HepG2 (cell line): ENCODE measurements at regions not wholly inside any gene's neighbourhood (a gene's known extent, or its start where the extent isn't known, plus 50 kb on each side); places are given as distances from the start of the nearest gene placed in this dataset.

ENCODE experiments used
- ARNT ChIP-seq: fragments of 450-650 bp; IDR thresholded peaks from 2 replicates; pipeline ENCODE4 v1.6.1; 2017
- MTA1 ChIP-seq: sonication (generic); formaldehyde crosslinking; IDR thresholded peaks from 2 replicates; pipeline ENCODE4 v1.4.0; 2020; ENCODE audit warnings: missing genetic modification reagents, mild to moderate bottlenecking, borderline replicate concordance
- NFKB2 ChIP-seq: sonication (generic); formaldehyde crosslinking; IDR thresholded peaks from 2 replicates; pipeline ENCODE4 v1.4.0; 2020; ENCODE audit warnings: missing genetic modification reagents, borderline replicate concordance
- PLSCR1 ChIP-seq: sonication (generic); formaldehyde crosslinking; IDR thresholded peaks from 2 replicates; pipeline ENCODE4 v1.5.0; 2020; ENCODE audit warnings: missing genetic modification reagents, mild to moderate bottlenecking, borderline replicate concordance
- SALL1 ChIP-seq: sonication (generic); formaldehyde crosslinking; IDR thresholded peaks from 2 replicates; pipeline ENCODE4 v1.8.0; 2022; ENCODE audit warnings: mild to moderate bottlenecking, missing genetic modification reagents
- SMC3 ChIP-seq: IDR thresholded peaks from 2 replicates; pipeline ENCODE4 v1.6.1; 2011; ENCODE audit warnings: low read length, improper control_type of control experiment
- ZBTB49 ChIP-seq: sonication (generic); formaldehyde crosslinking; IDR thresholded peaks from 2 replicates; pipeline ENCODE4 v1.4.0; 2020; ENCODE audit warnings: missing genetic modification reagents, borderline replicate concordance
- ZMYM3 ChIP-seq: sonication (generic); formaldehyde crosslinking; IDR thresholded peaks from 2 replicates; pipeline ENCODE4 v1.5.1; 2020; ENCODE audit warnings: mild to moderate bottlenecking, missing genetic modification reagents
- ZNF567 ChIP-seq: sonication (generic); formaldehyde crosslinking; IDR thresholded peaks from 2 replicates; pipeline ENCODE4 v1.8.1; 2023; ENCODE audit warnings: mild to moderate bottlenecking, missing genetic modification reagents, borderline replicate concordance
- TF ChIP-seq, protein P1 (sequence below): sonication (generic); formaldehyde crosslinking; IDR thresholded peaks from 2 replicates; pipeline ENCODE4 v1.5.0; 2020; ENCODE audit warnings: mild to moderate bottlenecking, missing genetic modification reagents, moderate library complexity

DNA sequence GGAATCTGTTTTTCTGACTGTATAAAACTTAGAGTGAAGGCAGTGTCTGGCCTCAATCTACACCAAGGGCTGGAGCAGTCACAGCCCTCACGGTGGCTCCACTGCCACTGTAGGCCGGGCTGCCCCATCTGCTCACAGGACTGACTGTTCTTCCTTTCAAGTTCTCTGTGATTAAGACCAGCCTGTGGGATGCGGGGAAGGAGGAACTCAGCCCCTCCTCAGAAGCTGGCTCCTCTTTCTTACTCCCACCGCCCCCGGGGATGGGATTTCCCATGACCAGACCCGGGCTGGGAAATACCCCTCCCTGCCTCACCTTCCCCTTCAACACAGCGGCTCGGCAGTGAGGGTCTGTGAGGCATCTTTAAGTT lies 106.0 kb downstream of the COPS8 start:
- TF ChIP-seq ZBTB49 (CRISPR knock-in tag) (no peak), SALL1 (CRISPR knock-in tag) (no peak), ZMYM3 (CRISPR knock-in tag) (no peak), PLSCR1 (CRISPR knock-in tag) (no peak), SMC3 (no peak), ARNT (no peak), NFKB2 (no peak), ZNF567 (no peak), MTA1 (no peak)
- TF ChIP-seq, protein P1, sequence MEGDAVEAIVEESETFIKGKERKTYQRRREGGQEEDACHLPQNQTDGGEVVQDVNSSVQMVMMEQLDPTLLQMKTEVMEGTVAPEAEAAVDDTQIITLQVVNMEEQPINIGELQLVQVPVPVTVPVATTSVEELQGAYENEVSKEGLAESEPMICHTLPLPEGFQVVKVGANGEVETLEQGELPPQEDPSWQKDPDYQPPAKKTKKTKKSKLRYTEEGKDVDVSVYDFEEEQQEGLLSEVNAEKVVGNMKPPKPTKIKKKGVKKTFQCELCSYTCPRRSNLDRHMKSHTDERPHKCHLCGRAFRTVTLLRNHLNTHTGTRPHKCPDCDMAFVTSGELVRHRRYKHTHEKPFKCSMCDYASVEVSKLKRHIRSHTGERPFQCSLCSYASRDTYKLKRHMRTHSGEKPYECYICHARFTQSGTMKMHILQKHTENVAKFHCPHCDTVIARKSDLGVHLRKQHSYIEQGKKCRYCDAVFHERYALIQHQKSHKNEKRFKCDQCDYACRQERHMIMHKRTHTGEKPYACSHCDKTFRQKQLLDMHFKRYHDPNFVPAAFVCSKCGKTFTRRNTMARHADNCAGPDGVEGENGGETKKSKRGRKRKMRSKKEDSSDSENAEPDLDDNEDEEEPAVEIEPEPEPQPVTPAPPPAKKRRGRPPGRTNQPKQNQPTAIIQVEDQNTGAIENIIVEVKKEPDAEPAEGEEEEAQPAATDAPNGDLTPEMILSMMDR (CRISPR knock-in tag): no peak
